Ovary (tissue), 3 donors: ENCODE measurements at regions not wholly inside any gene's neighbourhood (a gene's known extent, or its start where the extent isn't known, plus 50 kb on each side); places are given as distances from the start of the nearest gene placed in this dataset.

Experiments used
- CTCF ChIP-seq, 3 donors: fragments of 450-650 bp in 2 of 3; fragments of 200-600 bp in 1 of 3; IDR thresholded peaks; one replicate each; pipeline versions ENCODE4 v1.5.1 to v1.8.0; 2016 to 2022; ENCODE audit warnings: antibody characterized with exemption in 3 of 3, mild to moderate bottlenecking in 1 of 3
- EP300 ChIP-seq: sonication (generic); formaldehyde crosslinking; IDR thresholded peaks from one replicate; pipeline ENCODE4 v1.6.1; 2017; ENCODE audit warnings: antibody characterized with exemption
- donor health status: DM: no; HTN: no; CAD: no.

GRCh38 chr21:35485364-35485763 lies 436.3 kb upstream of the RUNX1 start:
- no peak for TF ChIP-seq CTCF (IDR thresholded peaks at IDR 0.05)
- no peak for TF ChIP-seq EP300
